ENCODE measurements at regions not wholly inside any gene's neighbourhood (a gene's known extent, or its start where the extent isn't known, plus 50 kb on each side); places are given as distances from the start of the nearest gene placed in this dataset.

DNA sequence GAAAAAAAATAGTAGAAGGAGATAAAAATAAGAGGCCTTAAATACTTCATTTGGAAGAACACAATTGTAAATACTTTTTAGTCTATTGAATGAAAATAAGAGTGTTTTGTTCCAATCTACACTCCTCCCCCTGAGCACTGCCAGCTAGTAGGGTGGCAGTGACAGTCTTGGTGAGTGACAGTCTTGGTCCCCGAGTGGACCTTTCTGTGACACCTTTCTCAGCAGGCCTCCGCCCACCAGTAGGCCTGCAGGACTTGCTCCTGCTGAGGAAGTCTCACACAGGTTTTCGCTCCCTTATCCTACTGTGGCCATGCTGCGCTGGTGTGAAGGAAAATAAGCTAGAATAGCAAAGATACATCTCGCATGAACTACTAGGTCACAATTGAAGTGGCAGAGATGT, 666.8 kb downstream of the NR4A2 start:
- DNase-seq (ENCODE audit: extremely low read depth, insufficient read length), result no peak
- no peaks in the 10 kb centered on the region for H3K27me3 ChIP-seq (replicated peaks; ENCODE audit: control insufficient read depth, insufficient read depth, low read length)
- TF ChIP-seq, protein P1, sequence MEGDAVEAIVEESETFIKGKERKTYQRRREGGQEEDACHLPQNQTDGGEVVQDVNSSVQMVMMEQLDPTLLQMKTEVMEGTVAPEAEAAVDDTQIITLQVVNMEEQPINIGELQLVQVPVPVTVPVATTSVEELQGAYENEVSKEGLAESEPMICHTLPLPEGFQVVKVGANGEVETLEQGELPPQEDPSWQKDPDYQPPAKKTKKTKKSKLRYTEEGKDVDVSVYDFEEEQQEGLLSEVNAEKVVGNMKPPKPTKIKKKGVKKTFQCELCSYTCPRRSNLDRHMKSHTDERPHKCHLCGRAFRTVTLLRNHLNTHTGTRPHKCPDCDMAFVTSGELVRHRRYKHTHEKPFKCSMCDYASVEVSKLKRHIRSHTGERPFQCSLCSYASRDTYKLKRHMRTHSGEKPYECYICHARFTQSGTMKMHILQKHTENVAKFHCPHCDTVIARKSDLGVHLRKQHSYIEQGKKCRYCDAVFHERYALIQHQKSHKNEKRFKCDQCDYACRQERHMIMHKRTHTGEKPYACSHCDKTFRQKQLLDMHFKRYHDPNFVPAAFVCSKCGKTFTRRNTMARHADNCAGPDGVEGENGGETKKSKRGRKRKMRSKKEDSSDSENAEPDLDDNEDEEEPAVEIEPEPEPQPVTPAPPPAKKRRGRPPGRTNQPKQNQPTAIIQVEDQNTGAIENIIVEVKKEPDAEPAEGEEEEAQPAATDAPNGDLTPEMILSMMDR (IDR thresholded peaks at IDR 0.05; ENCODE audit: insufficient read depth, low read length, poor library complexity, severe bottlenecking), result no peak
- H3K4me3 ChIP-seq (replicated peaks; ENCODE audit: low read depth, low read length), result no peak overlapping the region
- no peaks in the 10 kb centered on the region for H3K36me3 ChIP-seq (ENCODE audit: control insufficient read depth, insufficient read depth, low read length)

DNA sequence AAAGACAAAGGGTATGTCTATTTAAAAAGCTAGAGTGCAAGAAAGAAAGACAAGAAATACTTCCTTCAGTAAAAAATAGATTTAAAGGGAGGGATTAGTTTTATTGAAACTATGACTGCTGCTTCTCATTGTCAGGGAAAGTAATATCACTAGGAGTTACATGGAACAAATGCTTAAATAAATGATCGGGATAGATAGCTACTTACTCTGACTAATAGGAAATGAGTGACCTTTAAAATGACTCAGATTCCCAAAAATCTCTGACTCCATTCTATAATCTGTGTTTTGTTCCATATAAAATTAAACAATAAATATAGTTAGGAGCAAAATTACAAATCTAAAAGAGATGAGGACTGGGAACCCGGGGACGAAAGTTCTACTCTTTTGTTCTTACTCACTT, 669.3 kb downstream of the NR4A2 start:
- TF ChIP-seq, protein P1 (IDR thresholded peaks at IDR 0.05; ENCODE audit: insufficient read depth, low read length, poor library complexity, severe bottlenecking), result no peak
- H3K4me3 ChIP-seq (replicated peaks; ENCODE audit: low read depth, low read length), result no peak overlapping the region
- no peaks in the 10 kb centered on the region for H3K27me3 ChIP-seq (replicated peaks; ENCODE audit: control insufficient read depth, insufficient read depth, low read length)
- no peak for DNase-seq (ENCODE audit: extremely low read depth, insufficient read length)
- H3K36me3 ChIP-seq (ENCODE audit: control insufficient read depth, insufficient read depth, low read length), result no peaks in the 10 kb centered on the region

DNA sequence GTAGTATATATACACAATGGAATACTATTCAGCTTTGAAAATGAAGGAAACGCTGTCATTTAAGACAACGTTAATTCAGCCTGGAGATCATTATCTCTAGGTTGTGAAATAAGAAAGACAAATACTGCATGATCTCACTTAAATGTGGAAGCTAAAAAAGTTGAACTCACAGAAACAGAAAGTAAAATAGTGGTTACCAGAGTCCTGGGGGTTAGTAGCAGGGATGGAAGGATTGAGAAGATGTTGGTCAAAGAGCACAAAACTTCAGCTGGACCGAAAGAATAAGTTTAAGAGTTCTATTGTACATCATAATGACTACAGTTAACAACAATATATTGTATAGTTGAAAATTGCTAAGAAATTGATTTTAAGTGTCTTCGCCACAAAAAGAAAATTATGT, 670.3 kb downstream of the NR4A2 start:
- Histone ChIP-seq H3K4me3 (replicated peaks; ENCODE audit: low read depth, low read length) (no peak overlapping the region), H3K27me3 (replicated peaks; ENCODE audit: control insufficient read depth, insufficient read depth, low read length) (no peaks in the 10 kb centered on the region), H3K36me3 (ENCODE audit: control insufficient read depth, insufficient read depth, low read length) (no peaks in the 10 kb centered on the region)
- TF ChIP-seq, protein P1 (IDR thresholded peaks at IDR 0.05; ENCODE audit: insufficient read depth, low read length, poor library complexity, severe bottlenecking), result no peak
- no peak for DNase-seq (ENCODE audit: extremely low read depth, insufficient read length)

DNA sequence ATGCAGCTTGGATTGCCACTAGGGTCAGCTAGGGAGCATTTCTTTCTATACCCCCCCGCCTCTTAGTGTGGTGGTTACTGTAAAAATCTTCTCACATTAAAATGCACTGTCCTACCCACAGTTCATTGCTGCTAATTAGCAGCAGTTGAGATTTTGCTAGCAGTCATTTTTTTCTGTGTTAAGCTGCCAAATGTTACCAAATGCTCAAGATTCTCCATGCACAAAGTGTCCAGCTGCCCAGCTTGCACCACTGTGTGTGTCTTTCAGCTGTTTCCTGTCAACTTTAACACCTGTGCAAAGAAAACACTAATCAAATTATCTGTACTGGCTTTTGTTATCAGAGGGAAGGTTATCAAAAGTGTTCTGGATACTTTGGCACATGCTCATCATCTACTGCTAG, 679.3 kb downstream of the NR4A2 start:
- no peak overlapping the region for H3K4me3 ChIP-seq (replicated peaks; ENCODE audit: low read depth, low read length)

DNA sequence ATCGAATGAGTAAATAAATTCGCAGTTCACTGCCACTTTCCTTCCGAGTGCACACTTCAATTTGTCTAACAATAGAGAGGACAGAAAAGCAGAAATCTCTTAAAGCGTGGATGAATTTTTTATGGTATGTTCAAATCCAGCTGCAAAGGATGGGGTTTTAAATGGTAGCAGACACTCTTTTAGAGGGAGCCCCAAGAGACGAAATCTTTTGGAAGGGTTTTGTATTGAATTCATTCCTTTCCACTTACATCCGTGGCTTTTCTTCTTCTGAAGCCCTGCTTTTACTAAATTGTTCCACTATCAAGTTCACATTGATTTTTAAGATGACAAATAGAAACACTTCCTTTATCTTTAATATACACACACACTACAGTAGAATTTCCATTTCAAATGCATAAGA, 680.7 kb downstream of the NR4A2 start:
- no peaks in the 10 kb centered on the region for H3K36me3 ChIP-seq (ENCODE audit: control insufficient read depth, insufficient read depth, low read length)
- H3K4me3 ChIP-seq (replicated peaks; ENCODE audit: low read depth, low read length), result no peak overlapping the region
- TF ChIP-seq, protein P1 (IDR thresholded peaks at IDR 0.05; ENCODE audit: insufficient read depth, low read length, poor library complexity, severe bottlenecking), result no peak
- DNase-seq (ENCODE audit: extremely low read depth, insufficient read length), result no peak
- no peaks in the 10 kb centered on the region for H3K27me3 ChIP-seq (replicated peaks; ENCODE audit: control insufficient read depth, insufficient read depth, low read length)

More for the DNA sequence above, 679.3 kb downstream of the NR4A2 start:
- Histone ChIP-seq H3K36me3 (ENCODE audit: control insufficient read depth, insufficient read depth, low read length) (no peaks in the 10 kb centered on the region), H3K27me3 (replicated peaks; ENCODE audit: control insufficient read depth, insufficient read depth, low read length) (no peaks in the 10 kb centered on the region)
- TF ChIP-seq, protein P1 (IDR thresholded peaks at IDR 0.05; ENCODE audit: insufficient read depth, low read length, poor library complexity, severe bottlenecking), result no peak
- DNase-seq (ENCODE audit: extremely low read depth, insufficient read length), result no peak

DNA sequence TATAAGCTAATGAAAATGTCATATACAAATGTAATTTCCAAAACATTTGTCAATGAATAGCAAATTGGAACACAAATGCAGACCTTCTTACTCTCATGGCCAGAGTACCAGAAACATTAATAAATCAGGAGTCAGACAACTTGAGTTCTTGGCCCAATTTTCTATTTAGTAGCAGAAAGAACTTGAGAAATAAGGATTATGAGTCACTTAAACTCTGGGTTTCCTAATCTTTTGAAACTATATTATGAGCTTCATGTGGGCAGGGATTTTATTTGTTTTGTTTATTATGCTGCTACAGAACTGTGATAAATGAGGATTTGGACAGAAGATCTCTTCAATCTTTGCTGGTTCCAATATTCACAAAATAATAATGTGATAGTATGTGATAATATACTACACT, 686.7 kb downstream of the NR4A2 start:
- TF ChIP-seq, protein P1 (IDR thresholded peaks at IDR 0.05; ENCODE audit: insufficient read depth, low read length, poor library complexity, severe bottlenecking), result no peak
- DNase-seq (ENCODE audit: extremely low read depth, insufficient read length), result no peak
- Histone ChIP-seq H3K36me3 (ENCODE audit: control insufficient read depth, insufficient read depth, low read length) (no peaks in the 10 kb centered on the region), H3K27me3 (replicated peaks; ENCODE audit: control insufficient read depth, insufficient read depth, low read length) (no peaks in the 10 kb centered on the region), H3K4me3 (replicated peaks; ENCODE audit: low read depth, low read length) (no peak overlapping the region)
